8988T (cell line): ENCODE measurements at regions not wholly inside any gene's neighbourhood (a gene's known extent, or its start where the extent isn't known, plus 50 kb on each side); places are given as distances from the start of the nearest gene placed in this dataset.

Experiments used
- DNase-seq: peaks from one replicate; pipeline ENCODE4 v3.0.0; 2011

GRCh38 chr6:145214570-145214969, 520.8 kb downstream of the EPM2A start:
- DNase-seq, result no peak

- no peak for DNase-seq
Observed at GRCh38 chr6:145224450-145224849, 510.9 kb downstream of the EPM2A start.

GRCh38 chr6:145225500-145225899, 509.8 kb downstream of the EPM2A start:
- DNase-seq, result no peak

GRCh38 chr6:145227593-145227992, 507.7 kb downstream of the EPM2A start:
- DNase-seq, result no peak

GRCh38 chr6:145228962-145229582, 506.2 kb downstream of the EPM2A start:
- no peak for DNase-seq

GRCh38 chr6:145233955-145234354, 501.4 kb downstream of the EPM2A start:
- no peak for DNase-seq

GRCh38 chr6:145235207-145235606, 500.1 kb downstream of the EPM2A start:
- DNase-seq, result no peak

GRCh38 chr6:145238787-145239186, 496.5 kb downstream of the EPM2A start:
- DNase-seq, result no peak

GRCh38 chr6:145241039-145241438, 494.3 kb downstream of the EPM2A start:
- no peak for DNase-seq

GRCh38 chr6:145241721-145242120, 493.6 kb downstream of the EPM2A start:
- DNase-seq, result no peak

GRCh38 chr6:145244349-145245100, 490.8 kb downstream of the EPM2A start:
- DNase-seq, result no peak

GRCh38 chr6:145245119-145245518, 490.2 kb downstream of the EPM2A start:
- no peak for DNase-seq

- no peak for DNase-seq
Observed at GRCh38 chr6:145247692-145248419, 487.5 kb downstream of the EPM2A start.

- no peak for DNase-seq
Observed at GRCh38 chr6:145250436-145250835, 484.9 kb downstream of the EPM2A start.

GRCh38 chr6:145252737-145253136, 482.6 kb downstream of the EPM2A start:
- no peak for DNase-seq

- DNase-seq, result no peak
Observed at GRCh38 chr6:145254649-145255401, 480.5 kb downstream of the EPM2A start.

- no peak for DNase-seq
Observed at GRCh38 chr6:145257704-145258103, 477.6 kb downstream of the EPM2A start.

- DNase-seq, result no peak
Observed at GRCh38 chr6:145258122-145258521, 477.2 kb downstream of the EPM2A start.

GRCh38 chr6:145260484-145261175, 474.7 kb downstream of the EPM2A start:
- DNase-seq, result no peak

GRCh38 chr6:145261758-145262157, 473.6 kb downstream of the EPM2A start:
- DNase-seq, result no peak

GRCh38 chr6:145262771-145263170, 472.5 kb downstream of the EPM2A start:
- DNase-seq, result no peak

- no peak for DNase-seq
Observed at GRCh38 chr6:145263778-145264211, 471.5 kb downstream of the EPM2A start.
